GM21381 (cell line): ENCODE measurements at regions not wholly inside any gene's neighbourhood (a gene's known extent, or its start where the extent isn't known, plus 50 kb on each side); places are given as distances from the start of the nearest gene placed in this dataset.

Source experiments
- ATAC-seq: cut with Tn5 transposase; IDR thresholded peaks from one replicate; pipeline ENCODE4 v1.9.1; 2021; ENCODE audit warnings: mild to moderate bottlenecking, moderate library complexity; ENCODE audit not compliant: unreplicated experiment

GRCh38 chr3:14286887-14287500 is 108.4 kb downstream of the LSM3 start:
- no peak for ATAC-seq

GRCh38 chr3:14288177-14288788 is 109.7 kb downstream of the LSM3 start:
- no peak for ATAC-seq

DNA sequence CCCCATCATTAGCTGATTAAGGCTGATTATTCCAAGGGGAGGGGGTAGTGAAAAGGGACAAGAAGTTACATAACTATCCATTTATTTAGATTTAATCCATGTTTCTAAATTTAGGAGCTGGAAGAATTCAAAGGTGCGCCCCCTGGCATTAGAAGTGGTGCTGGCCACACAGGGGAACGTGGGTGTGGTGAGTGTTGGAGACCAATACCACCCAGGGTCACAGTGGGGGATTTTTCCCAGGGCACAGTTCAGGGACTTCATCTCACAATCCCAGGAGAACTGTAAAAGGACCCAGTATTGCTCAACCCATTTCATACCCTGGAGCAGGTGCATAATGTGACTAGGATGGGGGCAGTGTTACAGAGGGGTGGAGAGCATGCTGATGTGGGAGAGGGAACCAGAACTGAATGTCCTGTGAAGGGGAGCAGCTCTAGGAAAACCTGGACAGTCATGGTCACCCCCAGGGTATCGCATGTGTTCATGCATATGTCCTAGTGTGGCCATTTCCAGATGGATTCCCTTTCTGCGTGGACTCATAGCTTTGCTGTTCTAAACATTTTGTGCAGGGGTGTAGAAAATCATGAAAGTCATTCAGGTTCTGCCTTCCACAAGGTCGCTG is 110.3 kb downstream of the LSM3 start:
- ATAC-seq = no peak

GRCh38 chr3:14289590-14290461 is 111.2 kb downstream of the LSM3 start:
- ATAC-seq = no peak

DNA sequence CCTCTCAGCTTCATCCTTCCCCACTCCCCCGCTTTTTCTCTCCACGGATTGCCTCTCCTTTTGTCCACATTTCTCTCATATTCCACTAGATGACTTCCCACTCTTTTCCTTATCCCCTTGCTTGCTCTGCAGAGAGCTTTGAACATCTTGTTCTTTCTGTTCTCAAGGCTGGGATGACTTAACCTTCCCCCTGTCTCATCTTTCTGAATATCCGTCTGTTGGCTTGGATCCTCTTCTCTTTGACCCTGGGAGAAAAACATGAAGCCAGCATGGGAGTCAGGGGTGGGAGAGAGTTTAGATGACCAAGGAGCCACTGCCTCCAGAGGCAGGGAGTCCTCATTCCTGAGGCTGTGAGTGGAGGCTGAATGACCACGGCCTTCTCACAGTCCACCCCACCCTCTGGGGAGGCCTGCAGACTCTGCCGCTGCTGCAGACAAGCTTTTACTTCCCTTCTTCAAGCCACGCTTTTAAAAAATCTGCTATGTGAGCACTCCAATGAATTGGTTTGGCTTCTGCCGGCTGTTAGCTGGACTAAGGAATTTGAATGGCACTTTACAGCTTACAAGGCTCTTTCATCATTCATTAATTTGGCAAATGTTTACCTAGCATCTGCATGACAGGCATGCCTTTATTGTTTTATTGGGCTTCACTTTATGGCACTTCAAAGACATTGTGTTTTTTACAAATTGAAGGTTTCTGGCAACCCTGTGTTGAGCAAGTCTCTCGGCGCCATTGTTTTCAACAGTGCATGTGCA is 111.6 kb upstream of the SLC6A6 start:
- ATAC-seq = no peak

DNA sequence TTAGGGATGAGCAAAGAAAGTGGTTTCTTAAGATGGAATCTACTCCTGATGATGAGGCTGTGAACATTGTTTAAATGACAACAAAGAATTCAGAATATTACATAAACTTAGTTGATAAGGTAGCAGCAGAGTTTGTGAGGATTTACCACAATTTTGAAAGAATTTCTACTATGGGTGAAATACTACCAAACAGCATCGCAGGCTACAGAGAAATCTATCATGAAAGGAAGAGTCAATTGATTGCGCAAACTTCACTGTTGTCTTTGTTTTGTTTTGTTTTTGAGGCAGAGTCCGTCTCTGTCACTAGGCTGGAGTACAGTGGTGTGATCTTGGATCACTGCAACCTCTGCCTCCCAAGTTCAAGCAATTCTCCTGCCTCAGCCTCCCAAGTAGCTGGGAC is 107.4 kb upstream of the SLC6A6 start:
- no peak for ATAC-seq

- no peak for ATAC-seq
Measured at GRCh38 chr3:14295801-14296200, 106.6 kb upstream of the SLC6A6 start.

GRCh38 chr3:14297305-14297704 is 105.1 kb upstream of the SLC6A6 start:
- no peak for ATAC-seq

GRCh38 chr3:14297784-14298236 is 104.6 kb upstream of the SLC6A6 start:
- ATAC-seq = no peak

- no peak for ATAC-seq
Measured at GRCh38 chr3:14298442-14298841, 104.0 kb upstream of the SLC6A6 start.

GRCh38 chr3:14298991-14299555 is 103.3 kb upstream of the SLC6A6 start:
- no peak for ATAC-seq

DNA sequence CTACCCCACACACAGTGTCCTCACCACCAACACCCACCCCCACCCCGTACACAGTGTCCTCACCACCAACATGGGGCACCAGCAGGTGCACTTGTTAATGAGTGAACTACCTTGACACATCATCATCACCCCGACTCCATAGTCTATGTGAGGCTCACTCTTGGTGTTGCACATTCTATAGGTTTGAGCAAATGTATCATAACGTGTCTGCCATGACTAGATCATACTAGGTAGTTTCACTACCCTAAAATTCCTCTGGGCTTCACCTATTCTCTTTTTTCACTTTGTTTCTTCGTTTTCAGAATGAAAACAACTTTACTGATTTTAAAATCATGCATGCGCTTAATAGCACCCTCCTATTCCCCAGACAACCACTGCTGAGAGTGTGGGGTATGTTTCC is 102.6 kb upstream of the SLC6A6 start:
- peak; percentile 64 for ATAC-seq

DNA sequence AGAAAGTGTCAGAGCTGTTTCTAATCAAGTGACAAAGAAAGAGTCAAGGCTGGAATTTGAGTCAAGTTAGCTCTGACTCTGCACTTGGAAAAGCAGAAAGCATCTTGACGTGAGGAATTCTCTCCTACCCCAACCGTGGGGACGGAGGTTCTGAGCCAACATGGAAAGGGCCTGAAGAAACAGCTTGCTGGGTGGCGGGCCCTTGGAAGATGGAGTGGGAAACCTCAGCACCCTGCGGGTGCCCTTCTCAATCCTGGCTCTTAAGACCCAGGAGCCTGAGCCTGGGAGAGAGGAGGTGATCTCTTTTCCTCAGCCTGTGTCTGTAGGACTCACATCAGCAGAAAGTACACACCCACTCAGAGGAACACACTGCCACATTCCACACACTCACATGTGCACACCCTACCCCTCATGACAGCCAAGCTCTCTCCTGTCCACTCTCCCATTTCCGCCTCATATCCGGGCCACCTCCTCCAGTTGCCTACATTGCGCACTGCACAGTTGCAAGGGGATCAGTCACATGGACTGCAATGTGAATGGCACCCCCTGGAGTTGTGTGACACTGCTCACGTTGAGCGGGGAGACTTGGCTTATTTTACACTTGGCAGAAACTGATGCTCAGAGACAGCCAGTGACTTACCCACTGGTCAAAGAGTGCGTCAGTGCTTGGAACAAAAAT is 101.5 kb upstream of the SLC6A6 start:
- ATAC-seq = no peak

GRCh38 chr3:14301558-14301957 is 100.8 kb upstream of the SLC6A6 start:
- no peak for ATAC-seq

DNA sequence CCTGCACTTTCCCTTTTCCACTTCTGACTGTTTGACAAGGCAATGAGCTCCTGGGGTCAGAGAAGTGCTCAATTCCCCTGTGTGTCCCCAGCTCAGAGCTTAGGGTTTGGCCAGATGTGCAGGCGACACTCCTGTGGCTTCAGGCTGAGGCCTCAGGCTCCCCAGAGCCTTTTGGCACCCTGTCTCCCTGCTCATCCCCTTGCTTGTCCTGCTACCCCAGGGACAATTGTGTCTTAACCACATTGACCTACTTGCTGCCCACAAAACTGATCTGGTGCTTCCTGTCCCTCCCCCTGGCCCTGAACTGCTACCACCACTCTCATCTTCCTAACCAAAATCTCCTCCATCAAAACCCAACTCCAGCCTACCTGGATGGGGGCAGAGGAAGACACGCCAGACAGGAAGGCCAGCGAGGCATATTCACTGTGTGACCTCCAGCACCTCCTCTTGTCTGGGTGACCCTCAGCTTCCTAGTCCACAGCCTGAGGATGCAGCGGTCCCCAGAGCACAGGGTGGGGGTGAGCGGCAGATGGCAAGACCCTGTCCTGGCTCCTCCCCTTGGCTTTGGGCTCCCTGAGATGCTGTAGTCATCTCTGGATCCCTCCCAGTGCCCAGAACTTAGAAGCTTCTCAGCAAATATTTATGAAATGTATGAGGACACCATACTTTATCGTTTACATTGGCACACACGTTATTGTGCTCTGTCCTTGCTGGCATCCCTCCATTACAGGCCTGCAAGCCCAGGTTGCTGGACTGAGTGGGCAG is 98.9 kb upstream of the SLC6A6 start:
- no peak for ATAC-seq

DNA sequence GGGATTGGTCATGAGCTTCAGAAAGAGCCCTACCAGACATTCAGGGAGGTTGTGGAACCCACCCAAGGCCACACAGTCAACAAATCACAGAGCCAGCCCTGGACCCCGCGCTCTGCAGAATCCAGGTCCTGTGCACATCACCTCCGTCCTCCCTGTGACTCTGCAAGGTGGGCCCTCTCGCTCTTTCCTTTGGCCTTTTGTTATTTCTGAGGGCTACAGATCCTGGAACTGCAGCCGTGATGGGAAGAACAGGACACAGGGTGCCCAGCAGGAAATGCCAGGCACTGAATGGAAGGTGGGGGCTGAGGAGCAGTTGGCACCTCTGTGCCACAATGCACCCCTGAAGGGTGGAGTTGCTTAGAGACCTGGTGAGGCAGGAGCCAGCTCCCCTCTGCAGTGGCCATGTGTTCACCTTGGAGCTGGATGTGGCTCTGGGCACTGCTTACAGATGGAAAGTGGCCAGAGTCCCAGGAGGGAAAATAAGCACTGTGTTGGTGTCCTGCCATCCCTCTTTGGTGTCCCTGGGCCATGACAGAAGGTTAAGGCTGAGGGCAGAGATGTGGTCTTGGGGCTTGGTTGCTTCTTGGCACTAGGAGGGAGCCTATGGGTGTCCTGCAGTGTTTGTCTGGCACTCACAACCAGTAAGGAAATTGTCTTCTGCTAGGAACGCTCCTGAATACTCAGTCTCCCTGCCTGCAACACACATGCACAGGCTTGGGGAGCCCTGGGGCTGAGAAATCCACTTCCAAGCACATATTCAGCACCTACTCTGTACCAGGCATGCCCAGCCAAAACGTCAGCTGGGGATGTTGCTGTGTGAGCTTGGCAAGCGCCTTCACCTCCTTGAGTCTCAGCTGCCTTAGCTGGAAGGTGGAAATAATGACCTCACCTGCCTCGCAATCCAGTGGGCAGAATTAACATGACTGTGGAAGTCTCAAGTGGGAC is 98.0 kb upstream of the SLC6A6 start:
- no peak for ATAC-seq

DNA sequence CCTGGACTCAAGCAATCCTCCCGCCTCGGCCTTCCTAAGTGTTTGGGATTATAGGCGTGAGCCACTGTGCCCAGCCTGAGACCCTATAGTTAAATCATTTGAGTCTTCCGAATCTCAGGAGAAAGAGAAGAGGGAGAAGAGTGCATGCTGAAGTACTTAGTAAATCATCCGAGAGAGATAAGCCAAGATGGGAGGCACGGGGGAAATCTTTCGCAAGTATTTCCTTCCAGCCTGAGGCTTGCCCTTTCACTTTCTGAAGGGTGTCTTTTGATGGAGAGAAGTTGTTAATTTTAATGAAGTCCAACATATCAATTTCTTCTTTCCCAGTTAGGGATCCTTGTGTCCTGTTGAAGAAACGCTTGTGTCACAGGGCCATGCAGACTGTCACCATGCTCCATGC is 97.1 kb upstream of the SLC6A6 start:
- no peak for ATAC-seq

- no peak for ATAC-seq
Measured at GRCh38 chr3:14306142-14306541, 96.3 kb upstream of the SLC6A6 start.
